Fibroblast of villous mesenchyme (primary cell): ENCODE measurements at regions not wholly inside any gene's neighbourhood (a gene's known extent, or its start where the extent isn't known, plus 50 kb on each side); places are given as distances from the start of the nearest gene placed in this dataset.
A peak's percentile ranks its signal among the peaks of the same experiment; 100 is the strongest.

Source experiments
- DNase-seq: peaks from one replicate; pipeline ENCODE4 v3.0.0-alpha.2; 2010; ENCODE audit warnings: low read depth
- H3K4me3 ChIP-seq: 2 replicates; pipeline ENCODE4 v1.5.1; 2011; ENCODE audit warnings: low read depth, mild to moderate bottlenecking, low read length
- TF ChIP-seq, protein P1 (sequence below): IDR thresholded peaks from 2 replicates; pipeline ENCODE4 v1.5.1; 2012; ENCODE audit warnings: low read depth, mild to moderate bottlenecking, low read length; ENCODE audit not compliant: insufficient read depth

DNA sequence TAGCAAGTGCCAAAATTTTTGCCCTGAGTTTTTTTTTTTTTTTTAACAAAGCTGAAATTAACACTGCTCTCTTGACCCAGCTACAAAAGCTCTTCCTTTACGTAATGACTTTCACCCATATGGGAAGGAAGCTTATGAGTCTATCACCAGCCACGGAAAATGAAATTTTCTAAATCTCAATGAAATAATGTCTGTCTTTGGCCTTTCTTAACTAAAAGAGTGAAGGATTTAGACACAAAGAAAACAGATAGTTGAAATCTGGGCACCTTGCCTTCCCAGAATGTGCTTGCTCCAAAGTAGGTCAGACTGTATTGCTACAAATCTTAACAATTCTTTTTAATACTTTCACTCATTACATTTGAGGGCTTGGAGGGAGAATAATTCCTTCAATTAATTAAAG is 180.8 kb upstream of the MGAT5 start:
- no peak overlapping the region for H3K4me3 ChIP-seq
- TF ChIP-seq, protein P1, sequence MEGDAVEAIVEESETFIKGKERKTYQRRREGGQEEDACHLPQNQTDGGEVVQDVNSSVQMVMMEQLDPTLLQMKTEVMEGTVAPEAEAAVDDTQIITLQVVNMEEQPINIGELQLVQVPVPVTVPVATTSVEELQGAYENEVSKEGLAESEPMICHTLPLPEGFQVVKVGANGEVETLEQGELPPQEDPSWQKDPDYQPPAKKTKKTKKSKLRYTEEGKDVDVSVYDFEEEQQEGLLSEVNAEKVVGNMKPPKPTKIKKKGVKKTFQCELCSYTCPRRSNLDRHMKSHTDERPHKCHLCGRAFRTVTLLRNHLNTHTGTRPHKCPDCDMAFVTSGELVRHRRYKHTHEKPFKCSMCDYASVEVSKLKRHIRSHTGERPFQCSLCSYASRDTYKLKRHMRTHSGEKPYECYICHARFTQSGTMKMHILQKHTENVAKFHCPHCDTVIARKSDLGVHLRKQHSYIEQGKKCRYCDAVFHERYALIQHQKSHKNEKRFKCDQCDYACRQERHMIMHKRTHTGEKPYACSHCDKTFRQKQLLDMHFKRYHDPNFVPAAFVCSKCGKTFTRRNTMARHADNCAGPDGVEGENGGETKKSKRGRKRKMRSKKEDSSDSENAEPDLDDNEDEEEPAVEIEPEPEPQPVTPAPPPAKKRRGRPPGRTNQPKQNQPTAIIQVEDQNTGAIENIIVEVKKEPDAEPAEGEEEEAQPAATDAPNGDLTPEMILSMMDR = no peak
- DNase-seq = no peak

DNA sequence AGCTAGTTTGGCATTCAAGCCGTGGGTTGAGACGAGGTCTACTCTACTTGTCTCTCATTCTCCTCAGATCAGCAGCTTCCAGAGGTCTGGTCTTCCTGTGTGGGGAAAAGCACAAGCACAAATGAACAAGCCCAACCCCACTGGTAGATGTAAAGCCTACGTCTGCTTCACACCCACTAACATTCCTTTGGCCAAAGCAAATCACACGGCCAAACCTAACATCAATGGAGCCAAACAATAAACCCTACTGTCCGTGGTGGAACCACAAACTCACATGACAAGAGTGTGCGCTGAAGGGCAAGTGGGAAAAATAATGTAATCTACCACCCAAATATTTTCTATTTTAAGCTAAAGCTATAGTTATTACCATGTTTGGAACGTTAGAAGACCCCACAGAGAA is 179.3 kb upstream of the MGAT5 start:
- DNase-seq = no peak
- H3K4me3 ChIP-seq = no peak overlapping the region
- TF ChIP-seq, protein P1 = no peak

GRCh38 chr2:134075204-134075603 is 178.7 kb upstream of the MGAT5 start:
- no peak overlapping the region for H3K4me3 ChIP-seq
- TF ChIP-seq, protein P1 = no peak

DNA sequence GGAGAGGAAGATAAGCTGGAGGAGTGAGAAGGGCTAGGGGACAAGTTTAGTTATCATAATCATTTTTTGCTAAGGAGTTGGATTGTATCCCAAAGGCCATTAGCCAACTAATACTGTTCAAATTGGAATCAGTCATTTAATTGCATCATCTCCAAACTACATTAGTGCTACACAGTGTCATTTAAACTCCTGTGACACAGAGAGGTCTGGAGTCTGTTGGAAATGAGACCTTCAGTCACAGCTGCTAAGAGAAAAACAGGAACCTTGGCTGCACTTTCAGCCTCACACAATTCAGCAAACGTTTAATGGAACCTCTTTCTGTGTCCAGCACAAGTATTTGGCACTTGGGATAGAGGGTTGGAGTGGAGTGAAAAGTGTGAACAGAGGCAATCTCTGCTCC is 175.5 kb upstream of the MGAT5 start:
- TF ChIP-seq, protein P1 = no peak
- no peak for DNase-seq
- H3K4me3 ChIP-seq = no peak overlapping the region

More at GRCh38 chr2:134075204-134075603, 178.7 kb upstream of the MGAT5 start:
- DNase-seq = no peak

DNA sequence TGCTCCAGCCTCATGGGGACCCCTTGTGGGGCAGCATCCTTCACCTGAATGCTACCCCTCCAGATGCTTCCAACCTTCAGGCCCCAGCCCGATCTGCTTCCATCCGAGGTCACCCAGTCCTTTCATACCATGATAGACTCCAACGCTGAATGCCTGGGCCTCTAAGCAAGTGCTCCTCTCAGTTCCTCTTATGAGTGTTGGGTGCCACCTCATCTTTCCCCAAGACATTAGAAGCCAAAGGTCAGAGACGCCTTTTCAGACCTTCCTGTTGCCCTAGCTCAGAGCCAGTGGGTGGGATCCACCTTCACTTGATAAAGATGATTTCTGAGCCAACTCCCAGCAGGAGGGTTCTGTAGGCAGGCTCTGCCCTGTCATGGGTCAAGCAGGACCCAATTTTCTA is 174.5 kb upstream of the MGAT5 start:
- TF ChIP-seq, protein P1 = no peak
- no peak overlapping the region for H3K4me3 ChIP-seq
- no peak for DNase-seq

GRCh38 chr2:134080386-134081089 is 173.3 kb upstream of the MGAT5 start:
- H3K4me3 ChIP-seq = no peak overlapping the region
- TF ChIP-seq, protein P1 = no peak
- peak; percentile 11 for DNase-seq
